ENCODE measurements at regions not wholly inside any gene's neighbourhood (a gene's known extent, or its start where the extent isn't known, plus 50 kb on each side); places are given as distances from the start of the nearest gene placed in this dataset.
"Not testable (repeated sequence)": the region's sequence is repeated elsewhere in the genome, so short reads cannot be mapped to it uniquely, and the experiment has no call there.

- DNase-seq (ENCODE audit: low read depth, low spot score); H3K4me3 ChIP-seq (ENCODE audit: low read length): not testable (repeated sequence)
Measured at GRCh38 chr2:147000151-147000550, 844.7 kb upstream of the ACVR2A start.

GRCh38 chr2:146997945-146998344, 846.9 kb upstream of the ACVR2A start:
- no peak for DNase-seq (ENCODE audit: low read depth, low spot score)

GRCh38 chr2:146997488-146997887, 847.3 kb upstream of the ACVR2A start:
- no peak overlapping the region for H3K4me3 ChIP-seq (ENCODE audit: low read length)
- DNase-seq (ENCODE audit: low read depth, low spot score): no peak

More at GRCh38 chr2:146997945-146998344, 846.9 kb upstream of the ACVR2A start:
- H3K4me3 ChIP-seq (ENCODE audit: low read length): no peak overlapping the region

- no peak for DNase-seq (ENCODE audit: low read depth, low spot score)
- no peak overlapping the region for H3K4me3 ChIP-seq (ENCODE audit: low read length)
Measured at GRCh38 chr2:146994246-146994645, 850.6 kb upstream of the ACVR2A start.

- H3K4me3 ChIP-seq (ENCODE audit: low read length): no peak overlapping the region
- no peak for DNase-seq (ENCODE audit: low read depth, low spot score)
Measured at GRCh38 chr2:146992466-146992865, 852.4 kb upstream of the ACVR2A start.

GRCh38 chr2:146992057-146992456, 852.8 kb upstream of the ACVR2A start:
- H3K4me3 ChIP-seq (ENCODE audit: low read length): no peak overlapping the region

GRCh38 chr2:146990311-146991054, 854.3 kb upstream of the ACVR2A start:
- H3K4me3 ChIP-seq (ENCODE audit: low read length): no peak overlapping the region
- no peak for DNase-seq (ENCODE audit: low read depth, low spot score)

More at GRCh38 chr2:146992057-146992456, 852.8 kb upstream of the ACVR2A start:
- no peak for DNase-seq (ENCODE audit: low read depth, low spot score)

GRCh38 chr2:146989741-146990140, 855.1 kb upstream of the ACVR2A start:
- no peak for DNase-seq (ENCODE audit: low read depth, low spot score)
- no peak overlapping the region for H3K4me3 ChIP-seq (ENCODE audit: low read length)

GRCh38 chr2:146987996-146988395, 856.8 kb upstream of the ACVR2A start:
- no peak for DNase-seq (ENCODE audit: low read depth, low spot score)
- H3K4me3 ChIP-seq (ENCODE audit: low read length): no peak overlapping the region

- no peak overlapping the region for H3K4me3 ChIP-seq (ENCODE audit: low read length)
Measured at GRCh38 chr2:146986161-146986560, 858.7 kb upstream of the ACVR2A start.

GRCh38 chr2:146985753-146986152, 859.1 kb upstream of the ACVR2A start:
- no peak overlapping the region for H3K4me3 ChIP-seq (ENCODE audit: low read length)
- DNase-seq (ENCODE audit: low read depth, low spot score): no peak

More at GRCh38 chr2:146986161-146986560, 858.7 kb upstream of the ACVR2A start:
- DNase-seq (ENCODE audit: low read depth, low spot score): no peak

- DNase-seq (ENCODE audit: low read depth, low spot score): no peak
- no peak overlapping the region for H3K4me3 ChIP-seq (ENCODE audit: low read length)
Measured at GRCh38 chr2:146984014-146984413, 860.8 kb upstream of the ACVR2A start.

GRCh38 chr2:146982393-146982846, 862.4 kb upstream of the ACVR2A start:
- H3K4me3 ChIP-seq (ENCODE audit: low read length): no peak overlapping the region
- DNase-seq (ENCODE audit: low read depth, low spot score): no peak

- no peak for DNase-seq (ENCODE audit: low read depth, low spot score)
- H3K4me3 ChIP-seq (ENCODE audit: low read length): no peak overlapping the region
Measured at GRCh38 chr2:146981921-146982320, 862.9 kb upstream of the ACVR2A start.

GRCh38 chr2:146979746-146980145, 865.1 kb upstream of the ACVR2A start:
- DNase-seq (ENCODE audit: low read depth, low spot score): no peak
- no peak overlapping the region for H3K4me3 ChIP-seq (ENCODE audit: low read length)

- DNase-seq (ENCODE audit: low read depth, low spot score): no peak
- no peak overlapping the region for H3K4me3 ChIP-seq (ENCODE audit: low read length)
Measured at GRCh38 chr2:146978577-146979555, 866.0 kb upstream of the ACVR2A start.

GRCh38 chr2:146970981-146971380, 873.8 kb upstream of the ACVR2A start:
- DNase-seq (ENCODE audit: low read depth, low spot score): not testable (repeated sequence)

GRCh38 chr2:146969703-146970102, 875.1 kb upstream of the ACVR2A start:
- not testable (repeated sequence) for H3K4me3 ChIP-seq (ENCODE audit: low read length); DNase-seq (ENCODE audit: low read depth, low spot score)

More at GRCh38 chr2:146970981-146971380, 873.8 kb upstream of the ACVR2A start:
- not testable (repeated sequence) for H3K4me3 ChIP-seq (ENCODE audit: low read length)

GRCh38 chr2:146964494-146964893, 880.3 kb upstream of the ACVR2A start:
- DNase-seq (ENCODE audit: low read depth, low spot score): no peak
- H3K4me3 ChIP-seq (ENCODE audit: low read length): no peak overlapping the region

- no peak overlapping the region for H3K4me3 ChIP-seq (ENCODE audit: low read length)
- no peak for DNase-seq (ENCODE audit: low read depth, low spot score)
Measured at GRCh38 chr2:146954544-146954943, 890.3 kb upstream of the ACVR2A start.

Measured in Jurkat, Clone E6-1 (cell line).